ENCODE measurements at regions not wholly inside any gene's neighbourhood (a gene's known extent, or its start where the extent isn't known, plus 50 kb on each side); places are given as distances from the start of the nearest gene placed in this dataset.

GRCh38 chr18:28657961-28658360, 481.0 kb upstream of the CDH2 start:
- TF ChIP-seq CTCF (conservative IDR thresholded peaks at IDR 0.05 in 1 of 2, IDR thresholded peaks at IDR 0.05 in 1 of 2; ENCODE audit: low read depth in 1 of 2, low read length in 2 of 2) (no peak), EZH2 (IDR thresholded peaks at IDR 0.05; ENCODE audit: low read length, missing control alignments) (no peak)

Measured in fibroblast of lung (primary cell).